B cell (primary cell): ENCODE measurements at regions not wholly inside any gene's neighbourhood (a gene's known extent, or its start where the extent isn't known, plus 50 kb on each side); places are given as distances from the start of the nearest gene placed in this dataset.

Experiments
- EZH2 ChIP-seq: IDR thresholded peaks from 2 replicates; pipeline ENCODE4 v1.6.1; 2012; ENCODE audit warnings: borderline replicate concordance, low read depth, mild to moderate bottlenecking, moderate library complexity, low read length; ENCODE audit not compliant: insufficient read depth, poor library complexity, severe bottlenecking
- TF ChIP-seq, protein P1 (sequence below): fragments of 200-600 bp; IDR thresholded peaks from one replicate; pipeline ENCODE4 v1.8.0; 2022; ENCODE audit warnings: antibody characterized with exemption, mild to moderate bottlenecking

DNA sequence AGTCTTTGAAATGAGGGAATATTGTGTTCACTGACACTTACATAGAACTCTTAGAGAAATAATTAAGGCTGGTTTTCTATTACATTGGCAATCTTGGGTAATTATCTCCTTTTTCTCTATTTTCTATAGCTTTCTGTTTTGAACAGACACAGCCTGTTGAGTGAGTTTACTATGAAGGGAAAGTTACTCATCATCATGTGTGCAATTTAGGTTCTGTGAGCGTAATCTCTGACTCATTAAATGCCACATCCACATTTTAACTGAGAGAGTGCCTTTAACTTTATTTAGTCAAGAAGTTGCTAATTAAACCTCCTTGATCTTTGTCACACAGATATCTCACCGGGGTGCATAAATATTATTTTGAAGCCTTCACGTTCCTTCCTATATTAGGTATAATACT is 174.0 kb upstream of the SLC8A1 start:
- TF ChIP-seq, protein P1, sequence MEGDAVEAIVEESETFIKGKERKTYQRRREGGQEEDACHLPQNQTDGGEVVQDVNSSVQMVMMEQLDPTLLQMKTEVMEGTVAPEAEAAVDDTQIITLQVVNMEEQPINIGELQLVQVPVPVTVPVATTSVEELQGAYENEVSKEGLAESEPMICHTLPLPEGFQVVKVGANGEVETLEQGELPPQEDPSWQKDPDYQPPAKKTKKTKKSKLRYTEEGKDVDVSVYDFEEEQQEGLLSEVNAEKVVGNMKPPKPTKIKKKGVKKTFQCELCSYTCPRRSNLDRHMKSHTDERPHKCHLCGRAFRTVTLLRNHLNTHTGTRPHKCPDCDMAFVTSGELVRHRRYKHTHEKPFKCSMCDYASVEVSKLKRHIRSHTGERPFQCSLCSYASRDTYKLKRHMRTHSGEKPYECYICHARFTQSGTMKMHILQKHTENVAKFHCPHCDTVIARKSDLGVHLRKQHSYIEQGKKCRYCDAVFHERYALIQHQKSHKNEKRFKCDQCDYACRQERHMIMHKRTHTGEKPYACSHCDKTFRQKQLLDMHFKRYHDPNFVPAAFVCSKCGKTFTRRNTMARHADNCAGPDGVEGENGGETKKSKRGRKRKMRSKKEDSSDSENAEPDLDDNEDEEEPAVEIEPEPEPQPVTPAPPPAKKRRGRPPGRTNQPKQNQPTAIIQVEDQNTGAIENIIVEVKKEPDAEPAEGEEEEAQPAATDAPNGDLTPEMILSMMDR: no peak
- TF ChIP-seq EZH2: no peak
